Uterus (tissue), 3 donors: ENCODE measurements at regions not wholly inside any gene's neighbourhood (a gene's known extent, or its start where the extent isn't known, plus 50 kb on each side); places are given as distances from the start of the nearest gene placed in this dataset.
"Not testable (repeated sequence)": the region's sequence is repeated elsewhere in the genome, so short reads cannot be mapped to it uniquely, and the experiment has no call there.

Source experiments
- DNase-seq, 2 donors: peaks; one replicate each; pipeline ENCODE4 v3.0.0-alpha.2; 2019 to 2020
- H3K27ac ChIP-seq, 2 donors: fragments of 200-600 bp; sonication (generic); 1 replicate in 1 of 2; 2 replicates in 1 of 2; pipeline ENCODE4 v1.5.1; 2016 to 2018
- H3K27me3 ChIP-seq, 2 donors: fragments of 200-600 bp; sonication (generic); one replicate each; pipeline ENCODE4 v1.5.1; 2018 to 2019; ENCODE audit warnings: control low read depth in 1 of 2
- H3K36me3 ChIP-seq, 2 donors: fragments of 200-600 bp; sonication (generic); one replicate each; pipeline ENCODE4 v1.5.1; 2019; ENCODE audit warnings: control low read depth in 1 of 2
- H3K4me1 ChIP-seq, 2 donors: fragments of 200-600 bp; sonication (generic); one replicate each; pipeline ENCODE4 v1.5.1; 2018 to 2019; ENCODE audit warnings: control low read depth in 1 of 2
- H3K4me3 ChIP-seq, 2 donors: fragments of 200-600 bp; sonication (generic); 1 replicate in 1 of 2; 2 replicates in 1 of 2; pipeline ENCODE4 v1.5.1; 2018 to 2019; ENCODE audit warnings: mild to moderate bottlenecking in 1 of 2
- H3K9me3 ChIP-seq, 2 donors: fragments of 200-600 bp; sonication (generic); one replicate each; pipeline ENCODE4 v1.5.1; 2019; ENCODE audit warnings: control low read depth in 1 of 2
- POLR2A ChIP-seq, 2 donors: fragments of 450-650 bp; IDR thresholded peaks; one replicate each; pipeline ENCODE4 v1.6.1; 2016; ENCODE audit warnings: antibody characterized with exemption in 2 of 2, mild to moderate bottlenecking in 1 of 2, moderate library complexity in 1 of 2
- intact Hi-C: fragments of 100-400 bp; cut with DNase I; formaldehyde crosslinking; loops from one replicate; pipeline ENCODE4 v1.15.1; 2023; ENCODE audit warnings: low total_unique reads
- TF ChIP-seq, protein P1 (sequence below), 4 experiments: fragments of 200-600 bp in 2 of 4; fragments of 450-650 bp in 2 of 4; sonication (generic) in 2 of 4; IDR thresholded peaks; one replicate each; pipeline ENCODE4 v1.5.1; 2016 to 2019; ENCODE audit warnings: antibody characterized with exemption in 4 of 4, mild to moderate bottlenecking in 2 of 4, moderate library complexity in 1 of 4
- donor health status: DM: yes; HTN: yes; CAD: no.

GRCh38 chr1:43108080-43108479, 64.0 kb downstream of the EBNA1BP2 start:
- H3K27ac ChIP-seq: no peak overlapping the region
- TF ChIP-seq, protein P1, sequence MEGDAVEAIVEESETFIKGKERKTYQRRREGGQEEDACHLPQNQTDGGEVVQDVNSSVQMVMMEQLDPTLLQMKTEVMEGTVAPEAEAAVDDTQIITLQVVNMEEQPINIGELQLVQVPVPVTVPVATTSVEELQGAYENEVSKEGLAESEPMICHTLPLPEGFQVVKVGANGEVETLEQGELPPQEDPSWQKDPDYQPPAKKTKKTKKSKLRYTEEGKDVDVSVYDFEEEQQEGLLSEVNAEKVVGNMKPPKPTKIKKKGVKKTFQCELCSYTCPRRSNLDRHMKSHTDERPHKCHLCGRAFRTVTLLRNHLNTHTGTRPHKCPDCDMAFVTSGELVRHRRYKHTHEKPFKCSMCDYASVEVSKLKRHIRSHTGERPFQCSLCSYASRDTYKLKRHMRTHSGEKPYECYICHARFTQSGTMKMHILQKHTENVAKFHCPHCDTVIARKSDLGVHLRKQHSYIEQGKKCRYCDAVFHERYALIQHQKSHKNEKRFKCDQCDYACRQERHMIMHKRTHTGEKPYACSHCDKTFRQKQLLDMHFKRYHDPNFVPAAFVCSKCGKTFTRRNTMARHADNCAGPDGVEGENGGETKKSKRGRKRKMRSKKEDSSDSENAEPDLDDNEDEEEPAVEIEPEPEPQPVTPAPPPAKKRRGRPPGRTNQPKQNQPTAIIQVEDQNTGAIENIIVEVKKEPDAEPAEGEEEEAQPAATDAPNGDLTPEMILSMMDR (IDR thresholded peaks at IDR 0.05): no peak
- TF ChIP-seq POLR2A (IDR thresholded peaks at IDR 0.05): no peak

DNA sequence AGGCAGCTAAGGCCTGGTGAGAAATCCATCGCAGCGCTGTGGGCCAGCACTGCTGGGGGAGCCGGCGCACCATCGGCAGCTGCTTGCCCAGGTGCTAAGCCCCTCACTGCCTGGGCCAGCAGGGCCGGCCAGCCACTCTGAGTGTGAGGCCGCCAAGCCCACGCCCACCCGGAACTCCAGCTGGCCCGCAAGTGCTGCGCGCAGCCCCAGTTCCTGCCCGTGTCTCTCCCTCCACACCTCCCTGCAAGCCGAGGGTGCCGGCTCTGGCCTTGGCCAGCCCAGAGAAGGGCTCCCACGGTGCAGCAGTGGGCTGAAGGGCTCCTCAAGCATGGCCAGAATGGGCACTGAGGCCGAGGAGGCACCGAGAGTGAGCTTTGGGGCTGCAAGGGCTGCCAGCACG, 64.4 kb downstream of the EBNA1BP2 start:
- TF ChIP-seq, protein P1 (IDR thresholded peaks at IDR 0.05): no peak
- TF ChIP-seq POLR2A (IDR thresholded peaks at IDR 0.05): no peak
- intact Hi-C loops: no loop called here

More at GRCh38 chr1:43108080-43108479, 64.0 kb downstream of the EBNA1BP2 start:
- no peaks in the 10 kb centered on the region for H3K27me3 ChIP-seq
- no peak for DNase-seq
- H3K4me3 ChIP-seq: no peak overlapping the region
- intact Hi-C loops: no loop called here
- peaks cover 0 to 4% of the 10 kb centered on the region in 2 donors for H3K9me3 ChIP-seq
- no peaks in the 10 kb centered on the region for H3K36me3 ChIP-seq
- H3K4me1 ChIP-seq: no peaks in the 10 kb centered on the region

GRCh38 chr1:43104027-43104763, 67.9 kb downstream of the EBNA1BP2 start:
- DNase-seq: no peak
- Histone ChIP-seq H3K27ac (no peak overlapping the region), H3K9me3 (peaks cover 0 to 4% of the 10 kb centered on the region in 2 donors), H3K36me3 (no peaks in the 10 kb centered on the region), H3K4me3 (no peak overlapping the region), H3K4me1 (no peaks in the 10 kb centered on the region), H3K27me3 (no peaks in the 10 kb centered on the region)
- intact Hi-C loops: no loop called here
- TF ChIP-seq, protein P1 (IDR thresholded peaks at IDR 0.05): no peak
- no peak for TF ChIP-seq POLR2A (IDR thresholded peaks at IDR 0.05)

More for the DNA sequence above, 64.4 kb downstream of the EBNA1BP2 start:
- no peak overlapping the region for H3K4me3 ChIP-seq
- H3K9me3 ChIP-seq: peaks cover 0 to 4% of the 10 kb centered on the region in 2 donors
- no peak for DNase-seq
- no peaks in the 10 kb centered on the region for H3K36me3 ChIP-seq
- no peak overlapping the region for H3K27ac ChIP-seq
- H3K27me3 ChIP-seq: no peaks in the 10 kb centered on the region
- H3K4me1 ChIP-seq: no peaks in the 10 kb centered on the region

- Histone ChIP-seq H3K36me3 (no peaks in the 10 kb centered on the region), H3K4me3 (no peak overlapping the region), H3K4me1 (no peaks in the 10 kb centered on the region), H3K9me3 (no peaks in the 10 kb centered on the region), H3K27ac (no peak overlapping the region), H3K27me3 (no peaks in the 10 kb centered on the region)
- no peak for DNase-seq
- intact Hi-C loops: no loop called here
- TF ChIP-seq POLR2A (IDR thresholded peaks at IDR 0.05): no peak
- TF ChIP-seq, protein P1 (IDR thresholded peaks at IDR 0.05): no peak
Measured at GRCh38 chr1:43101061-43101460, 71.0 kb downstream of the EBNA1BP2 start.

- no peaks in the 10 kb centered on the region for H3K27me3 ChIP-seq
- no peak for DNase-seq
- no peaks in the 10 kb centered on the region for H3K4me1 ChIP-seq
- intact Hi-C loops: no loop called here
- TF ChIP-seq, protein P1 (IDR thresholded peaks at IDR 0.05): no peak
- TF ChIP-seq POLR2A (IDR thresholded peaks at IDR 0.05): no peak
- no peak overlapping the region for H3K4me3 ChIP-seq
- no peak overlapping the region for H3K27ac ChIP-seq
- no peaks in the 10 kb centered on the region for H3K9me3 ChIP-seq
- H3K36me3 ChIP-seq: no peaks in the 10 kb centered on the region
Measured at GRCh38 chr1:43098200-43098599, 73.9 kb downstream of the EBNA1BP2 start.

DNA sequence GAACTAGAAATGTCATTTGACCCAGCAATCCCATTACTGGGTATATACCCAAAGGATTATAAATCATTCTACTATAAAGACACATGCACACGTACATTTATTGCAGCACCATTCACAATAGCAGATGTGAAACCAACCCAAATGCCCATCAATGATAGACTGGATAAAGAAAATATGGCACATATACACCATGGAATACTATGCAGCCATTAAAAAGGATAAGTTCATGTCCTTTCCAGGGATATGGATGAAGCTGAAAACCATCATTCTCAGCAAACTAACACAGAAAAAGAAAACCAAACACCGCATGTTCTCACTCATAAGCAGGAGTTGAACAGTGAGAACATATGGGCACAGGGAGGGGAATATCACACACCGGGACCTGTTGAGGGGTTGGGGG, 75.6 kb downstream of the EBNA1BP2 start:
- H3K4me1 ChIP-seq, H3K9me3 ChIP-seq, DNase-seq, H3K36me3 ChIP-seq, intact Hi-C loops, H3K4me3 ChIP-seq, H3K27ac ChIP-seq, H3K27me3 ChIP-seq: not testable (repeated sequence)

GRCh38 chr1:43090812-43091211, 81.3 kb downstream of the EBNA1BP2 start:
- H3K9me3 ChIP-seq, H3K27ac ChIP-seq, intact Hi-C loops, H3K4me3 ChIP-seq, H3K36me3 ChIP-seq, H3K4me1 ChIP-seq, H3K27me3 ChIP-seq, DNase-seq: not testable (repeated sequence)

- intact Hi-C loops, H3K27me3 ChIP-seq, H3K4me1 ChIP-seq, H3K36me3 ChIP-seq, DNase-seq, H3K27ac ChIP-seq, H3K4me3 ChIP-seq, H3K9me3 ChIP-seq: not testable (repeated sequence)
Measured at GRCh38 chr1:43090157-43090556, 81.9 kb downstream of the EBNA1BP2 start.
